ENCODE measurements at regions not wholly inside any gene's neighbourhood (a gene's known extent, or its start where the extent isn't known, plus 50 kb on each side); places are given as distances from the start of the nearest gene placed in this dataset.

- H3K4me3 Mint-ChIP-seq: no peak overlapping the region
- H3K9me3 Mint-ChIP-seq: no peaks in the 10 kb centered on the region
- ChIA-PET CTCF (no interaction called here), POLR2A (no interaction called here)
- H3K27me3 Mint-ChIP-seq (ENCODE audit: low read depth): no peaks in the 10 kb centered on the region
- DNase-seq (ENCODE audit: low spot score) (no peak), ATAC-seq (no peak)
- no peaks in the 10 kb centered on the region for H3K36me3 Mint-ChIP-seq
- H3K27ac Mint-ChIP-seq: no peak overlapping the region
- peaks cover 3% of the 10 kb centered on the region; the same call in 1 of the 2 replicates for H3K4me1 Mint-ChIP-seq
- TF ChIP-seq ZNF281 (CRISPR knock-in tag; IDR thresholded peaks at IDR 0.05): no peak
- no peak for TF ChIP-seq PRRX2 (CRISPR knock-in tag; IDR thresholded peaks at IDR 0.05)
- TF ChIP-seq FOXJ3 (CRISPR knock-in tag; IDR thresholded peaks at IDR 0.05; ENCODE audit: borderline replicate concordance): no peak
- no peak for TF ChIP-seq MYBL2 (CRISPR knock-in tag; IDR thresholded peaks at IDR 0.05)
- no peak for TF ChIP-seq ZNF425 (CRISPR knock-in tag; conservative IDR thresholded peaks at IDR 0.05)
- no peak for TF ChIP-seq CTCF (IDR thresholded peaks at IDR 0.05)
- TF ChIP-seq NFE2L1 (CRISPR knock-in tag; IDR thresholded peaks at IDR 0.05): no peak
- no peak for TF ChIP-seq SOX15 (CRISPR knock-in tag; IDR thresholded peaks at IDR 0.05)
- no peak for TF ChIP-seq HMGXB4 (CRISPR knock-in tag; IDR thresholded peaks at IDR 0.05)
- TF ChIP-seq EMX1 (CRISPR knock-in tag; IDR thresholded peaks at IDR 0.05): no peak
These were observed 99.4 kb upstream of the VGLL2 start for GRCh38 chr6:117165911-117166499.

GRCh38 chr6:117167520-117168271 lies 97.7 kb upstream of the VGLL2 start:
- Mint-ChIP-seq H3K9me3 (no peaks in the 10 kb centered on the region), H3K4me3 (no peak overlapping the region), H3K36me3 (peaks cover 6% of the 10 kb centered on the region; the same call in 1 of the 2 replicates), H3K27me3 (ENCODE audit: low read depth) (no peaks in the 10 kb centered on the region), H3K27ac (no peak overlapping the region), H3K4me1 (peaks cover 3% of the 10 kb centered on the region; the same call in 1 of the 2 replicates)
- POLR2A ChIA-PET: no interaction called here
- peak; percentile 11 for DNase-seq (ENCODE audit: low spot score)
- CTCF ChIA-PET: interaction anchor here (1.0 to 1.6 kb wide), 5 partner anchors 8 to 103 kb away, joined by 3 to 9 read pairs (median 6); partner anchors contain the start of gene VGLL2
- peak; percentile 91 for ATAC-seq
- TF ChIP-seq ATF6 (CRISPR knock-in tag; IDR thresholded peaks at IDR 0.05) (no peak), RELA (CRISPR knock-in tag; IDR thresholded peaks at IDR 0.05; ENCODE audit: borderline replicate concordance) (no peak), ELF4 (CRISPR knock-in tag; IDR thresholded peaks at IDR 0.05; ENCODE audit: low read depth) (no peak), TEAD4 (CRISPR knock-in tag; IDR thresholded peaks at IDR 0.05) (no peak), NFE2L1 (CRISPR knock-in tag; IDR thresholded peaks at IDR 0.05) (no peak), MAX (CRISPR knock-in tag; IDR thresholded peaks at IDR 0.05) (no peak), ZNF423 (CRISPR knock-in tag; IDR thresholded peaks at IDR 0.05) (no peak), ZNF671 (CRISPR knock-in tag; IDR thresholded peaks at IDR 0.05) (no peak), FOXP1 (CRISPR knock-in tag; IDR thresholded peaks at IDR 0.05; ENCODE audit: borderline replicate concordance) (no peak), KAT7 (CRISPR knock-in tag; IDR thresholded peaks at IDR 0.05; ENCODE audit: borderline replicate concordance) (no peak), FOXP4 (CRISPR knock-in tag; IDR thresholded peaks at IDR 0.05) (no peak), SMAD3 (CRISPR knock-in tag; IDR thresholded peaks at IDR 0.05; ENCODE audit: borderline replicate concordance) (no peak)
